HFFc6 (cell line): ENCODE measurements at regions not wholly inside any gene's neighbourhood (a gene's known extent, or its start where the extent isn't known, plus 50 kb on each side); places are given as distances from the start of the nearest gene placed in this dataset.

ENCODE experiments used
- DNase-seq: peaks from one replicate; pipeline ENCODE4 v3.0.0-alpha.2; 2018
- H3K27ac Mint-ChIP-seq: 2 replicates; pipeline ENCODE4 v1.8.0; 2020; ENCODE audit warnings: mild to moderate bottlenecking, mixed read lengths
- H3K27me3 Mint-ChIP-seq: 2 replicates; pipeline ENCODE4 v1.8.0; 2021; ENCODE audit warnings: mild to moderate bottlenecking, moderate library complexity, mixed read lengths; ENCODE audit not compliant: insufficient read depth
- H3K36me3 Mint-ChIP-seq: 2 replicates; pipeline ENCODE4 v1.8.0; 2021; ENCODE audit warnings: low read depth, mixed read lengths
- H3K4me1 Mint-ChIP-seq: 2 replicates; pipeline ENCODE4 v1.8.0; 2020; ENCODE audit warnings: low read depth, mixed read lengths
- H3K4me3 Mint-ChIP-seq: 2 replicates; pipeline ENCODE4 v1.8.0; 2020; ENCODE audit warnings: mild to moderate bottlenecking, moderate library complexity, mixed read lengths
- H3K9me3 Mint-ChIP-seq: 2 replicates; pipeline ENCODE4 v1.8.0; 2020; ENCODE audit warnings: mild to moderate bottlenecking, mixed read lengths
- TF ChIP-seq, protein P1 (sequence below): fragments of 200-600 bp; sonication (generic); IDR thresholded peaks from 2 replicates; pipeline ENCODE4 v1.5.0; 2021; ENCODE audit warnings: antibody characterized with exemption, mild to moderate bottlenecking

- Mint-ChIP-seq H3K27me3 (no peaks in the 10 kb centered on the region), H3K36me3 (no peaks in the 10 kb centered on the region), H3K4me1 (no peaks in the 10 kb centered on the region), H3K4me3 (no peak overlapping the region), H3K27ac (no peak overlapping the region), H3K9me3 (peaks cover 37% of the 10 kb centered on the region)
- no peak for DNase-seq
- TF ChIP-seq, protein P1, sequence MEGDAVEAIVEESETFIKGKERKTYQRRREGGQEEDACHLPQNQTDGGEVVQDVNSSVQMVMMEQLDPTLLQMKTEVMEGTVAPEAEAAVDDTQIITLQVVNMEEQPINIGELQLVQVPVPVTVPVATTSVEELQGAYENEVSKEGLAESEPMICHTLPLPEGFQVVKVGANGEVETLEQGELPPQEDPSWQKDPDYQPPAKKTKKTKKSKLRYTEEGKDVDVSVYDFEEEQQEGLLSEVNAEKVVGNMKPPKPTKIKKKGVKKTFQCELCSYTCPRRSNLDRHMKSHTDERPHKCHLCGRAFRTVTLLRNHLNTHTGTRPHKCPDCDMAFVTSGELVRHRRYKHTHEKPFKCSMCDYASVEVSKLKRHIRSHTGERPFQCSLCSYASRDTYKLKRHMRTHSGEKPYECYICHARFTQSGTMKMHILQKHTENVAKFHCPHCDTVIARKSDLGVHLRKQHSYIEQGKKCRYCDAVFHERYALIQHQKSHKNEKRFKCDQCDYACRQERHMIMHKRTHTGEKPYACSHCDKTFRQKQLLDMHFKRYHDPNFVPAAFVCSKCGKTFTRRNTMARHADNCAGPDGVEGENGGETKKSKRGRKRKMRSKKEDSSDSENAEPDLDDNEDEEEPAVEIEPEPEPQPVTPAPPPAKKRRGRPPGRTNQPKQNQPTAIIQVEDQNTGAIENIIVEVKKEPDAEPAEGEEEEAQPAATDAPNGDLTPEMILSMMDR: no peak
Observed at GRCh38 chr16:74140557-74140956, 156.1 kb upstream of the PSMD7 start.

DNA sequence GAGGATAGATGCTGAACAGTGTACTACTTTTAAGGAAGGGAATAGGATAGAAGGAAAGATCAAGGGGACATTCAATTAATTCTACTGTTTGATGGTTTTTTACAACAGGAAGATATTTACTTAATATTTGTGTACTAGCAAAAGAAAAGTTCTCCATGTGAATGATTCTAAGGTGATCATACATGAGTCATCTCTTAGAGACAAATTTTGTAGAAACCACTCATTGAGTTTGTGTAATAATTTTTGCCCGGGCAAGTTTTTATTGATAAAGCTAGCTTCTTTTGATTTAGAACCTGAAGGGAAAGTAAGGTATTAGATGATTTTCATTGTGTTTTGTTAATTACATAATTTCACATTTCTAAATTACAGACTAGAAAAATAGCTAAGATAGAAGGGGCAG is 172.8 kb upstream of the PSMD7 start:
- Mint-ChIP-seq H3K4me1 (no peaks in the 10 kb centered on the region), H3K27me3 (no peaks in the 10 kb centered on the region), H3K9me3 (peaks cover 35% of the 10 kb centered on the region), H3K27ac (no peak overlapping the region), H3K4me3 (no peak overlapping the region), H3K36me3 (no peaks in the 10 kb centered on the region)
- TF ChIP-seq, protein P1: no peak
- no peak for DNase-seq

GRCh38 chr16:74123195-74123594 is 173.4 kb upstream of the PSMD7 start:
- TF ChIP-seq, protein P1: no peak
- Mint-ChIP-seq H3K27ac (no peak overlapping the region), H3K27me3 (no peaks in the 10 kb centered on the region), H3K9me3 (peaks cover 33% of the 10 kb centered on the region), H3K36me3 (no peaks in the 10 kb centered on the region), H3K4me1 (no peaks in the 10 kb centered on the region), H3K4me3 (no peak overlapping the region)
- DNase-seq: no peak

DNA sequence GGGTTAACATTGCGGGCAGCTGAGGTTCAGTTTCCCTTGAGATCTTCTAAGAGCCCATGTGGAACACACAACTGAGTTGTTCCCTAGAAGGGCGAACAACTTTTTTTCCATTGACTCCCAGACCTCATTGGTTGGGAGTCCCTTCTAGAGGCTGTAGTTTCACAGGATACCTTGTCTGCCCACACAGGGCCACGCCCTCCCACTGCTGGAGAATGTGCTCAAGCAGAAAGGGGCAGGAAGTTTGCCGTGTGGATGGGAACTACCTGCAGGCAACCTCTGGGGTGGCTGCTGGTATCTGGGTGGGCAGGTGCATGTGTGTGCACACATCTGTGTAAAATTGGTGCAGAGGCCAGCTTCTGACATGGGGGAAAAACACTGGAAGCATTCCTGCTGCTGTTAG is 178.8 kb upstream of the PSMD7 start:
- TF ChIP-seq, protein P1: no peak
- Mint-ChIP-seq H3K4me3 (no peak overlapping the region), H3K27me3 (no peaks in the 10 kb centered on the region; the same call in 1 of the 2 replicates), H3K9me3 (peaks cover 16% of the 10 kb centered on the region), H3K36me3 (no peaks in the 10 kb centered on the region), H3K27ac (no peak overlapping the region), H3K4me1 (no peaks in the 10 kb centered on the region)
- DNase-seq: no peak

- no peaks in the 10 kb centered on the region; the same call in 1 of the 2 replicates for H3K27me3 Mint-ChIP-seq
- H3K27ac Mint-ChIP-seq: no peak overlapping the region
- H3K36me3 Mint-ChIP-seq: no peaks in the 10 kb centered on the region
- H3K4me3 Mint-ChIP-seq: no peak overlapping the region
- H3K4me1 Mint-ChIP-seq: no peaks in the 10 kb centered on the region
- TF ChIP-seq, protein P1: no peak
- DNase-seq: no peak
- peaks cover 13% of the 10 kb centered on the region; the same call in 1 of the 2 replicates for H3K9me3 Mint-ChIP-seq
Observed at GRCh38 chr16:74113545-74113944, 183.1 kb upstream of the PSMD7 start.

DNA sequence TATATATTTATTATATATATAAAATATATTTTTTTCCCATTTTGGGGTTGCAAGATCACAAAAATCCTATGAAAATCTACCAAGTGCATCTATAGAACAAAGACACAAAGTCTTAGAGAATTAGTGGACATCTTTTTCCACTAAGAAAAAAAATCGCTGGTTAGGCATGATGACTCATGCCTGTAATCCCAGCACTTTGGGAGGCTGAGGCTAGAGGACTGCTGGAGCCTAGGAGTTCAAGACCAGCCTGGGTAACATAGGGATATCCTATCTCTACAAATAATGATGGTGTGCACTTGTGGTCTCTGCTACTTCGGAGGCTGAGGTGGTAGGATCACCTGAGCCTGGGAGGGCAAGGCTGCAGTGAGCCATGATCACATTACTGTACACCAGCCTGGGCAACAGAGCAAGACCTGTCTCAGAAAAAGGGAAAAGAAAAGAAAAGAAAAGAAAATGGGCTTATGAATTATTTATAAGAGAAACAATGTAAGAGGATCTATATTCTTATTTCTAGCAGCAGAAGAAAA is 185.1 kb upstream of the PSMD7 start:
- no peak for DNase-seq
- TF ChIP-seq, protein P1: no peak
- H3K4me1 Mint-ChIP-seq: no peaks in the 10 kb centered on the region; the same call in 1 of the 2 replicates
- H3K36me3 Mint-ChIP-seq: no peaks in the 10 kb centered on the region
- no peaks in the 10 kb centered on the region; the same call in 1 of the 2 replicates for H3K27me3 Mint-ChIP-seq
- no peaks in the 10 kb centered on the region for H3K9me3 Mint-ChIP-seq
- no peak overlapping the region for H3K4me3 Mint-ChIP-seq
- no peak overlapping the region for H3K27ac Mint-ChIP-seq
